ENCODE measurements at regions not wholly inside any gene's neighbourhood (a gene's known extent, or its start where the extent isn't known, plus 50 kb on each side); places are given as distances from the start of the nearest gene placed in this dataset.

- 0 out of 4 replicates have a peak, but pooled peaks of 1 of the 2 experiments have one; percentile 66 for TF ChIP-seq ZNF639 (CRISPR knock-in tag; conservative IDR thresholded peaks at IDR 0.05 in 1 of 2, IDR thresholded peaks at IDR 0.05 in 1 of 2)
- peak in 1 of 3 experiments; percentile 9 for TF ChIP-seq YY1 (IDR thresholded peaks at IDR 0.05; ENCODE audit: borderline replicate concordance in 1 of 3, control insufficient read depth in 1 of 3, extremely low read depth in 1 of 3, insufficient read depth in 3 of 3, insufficient read length in 1 of 3, insufficient replicate concordance in 2 of 3, low read depth in 1 of 3, low read length in 2 of 3)
- TF ChIP-seq CCNT2 (IDR thresholded peaks at IDR 0.05; ENCODE audit: borderline replicate concordance, extremely low read depth, insufficient read length, low read depth, low read length) = no peak
- TF ChIP-seq NRF1 (conservative IDR thresholded peaks at IDR 0.05 in 1 of 2, IDR thresholded peaks at IDR 0.05 in 1 of 2) = 0 out of 4 replicates have a peak, but pooled peaks of 1 of the 2 experiments have one; percentile 15
- TF ChIP-seq AFF4 (CRISPR knock-in tag; IDR thresholded peaks at IDR 0.05) = no peak
- TF ChIP-seq RBM25 (IDR thresholded peaks at IDR 0.05; ENCODE audit: low read depth, low read length, severe bottlenecking) = no peak
- TF ChIP-seq ZBTB5 (IDR thresholded peaks at IDR 0.05) = no peak
- TF ChIP-seq ZBTB7A (IDR thresholded peaks at IDR 0.05; ENCODE audit: borderline replicate concordance, control insufficient read depth, low read depth, low read length) = no peak
- TF ChIP-seq TBP (optimal IDR thresholded peaks at IDR 0.05; ENCODE audit: low read depth, low read length) = no peak
- TF ChIP-seq SPI1 (IDR thresholded peaks at IDR 0.05; ENCODE audit: borderline replicate concordance, low read depth, low read length) = no peak
- no peak for TF ChIP-seq SMAD3 (CRISPR knock-in tag; conservative IDR thresholded peaks at IDR 0.05)
- TF ChIP-seq GATAD2B (IDR thresholded peaks at IDR 0.05; ENCODE audit: borderline replicate concordance) = 0 out of 2 replicates have a peak, but pooled peaks have one; percentile 33
- no peak for TF ChIP-seq ZC3H4 (CRISPR knock-in tag; IDR thresholded peaks at IDR 0.05; ENCODE audit: borderline replicate concordance)
- TF ChIP-seq CSDE1 (IDR thresholded peaks at IDR 0.05) = no peak
- TF ChIP-seq EP300 (IDR thresholded peaks at IDR 0.05; ENCODE audit: low read length) = peak; percentile 33; the same call in 1 of the 2 replicates
- TF ChIP-seq MTA2 (IDR thresholded peaks at IDR 0.05; ENCODE audit: low read depth) = peak; percentile 25; the same call in 1 of the 2 replicates
- TF ChIP-seq TBL1XR1 (IDR thresholded peaks at IDR 0.05; ENCODE audit: low read length in 2 of 2) = no peak
These were observed 233.0 kb upstream of the IRF2BP2 start (continued) for GRCh38 chr1:234842726-234843641.

All from K562 (cell line).